GM21367 (cell line): ENCODE measurements at regions not wholly inside any gene's neighbourhood (a gene's known extent, or its start where the extent isn't known, plus 50 kb on each side); places are given as distances from the start of the nearest gene placed in this dataset.

Source experiments
- ATAC-seq: cut with Tn5 transposase; IDR thresholded peaks from one replicate; pipeline ENCODE4 v1.9.1; 2021; ENCODE audit not compliant: unreplicated experiment

GRCh38 chr6:15960740-15961634, 167.9 kb upstream of the MYLIP start:
- no peak for ATAC-seq

GRCh38 chr6:15957655-15958169, 171.2 kb upstream of the MYLIP start:
- no peak for ATAC-seq

GRCh38 chr6:15956205-15957106, 172.4 kb upstream of the MYLIP start:
- no peak for ATAC-seq

GRCh38 chr6:15955484-15955883, 173.4 kb upstream of the MYLIP start:
- ATAC-seq = no peak

GRCh38 chr6:15953152-15953880, 175.6 kb upstream of the MYLIP start:
- ATAC-seq = no peak

- no peak for ATAC-seq
Measured at GRCh38 chr6:15952231-15953151, 176.4 kb upstream of the MYLIP start.

GRCh38 chr6:15950962-15951569, 177.8 kb upstream of the MYLIP start:
- ATAC-seq = no peak

GRCh38 chr6:15949982-15950381, 178.9 kb upstream of the MYLIP start:
- ATAC-seq = no peak

GRCh38 chr6:15948930-15949900, 179.7 kb upstream of the MYLIP start:
- ATAC-seq = no peak

GRCh38 chr6:15947923-15948322, 181.0 kb upstream of the MYLIP start:
- no peak for ATAC-seq

- no peak for ATAC-seq
Measured at GRCh38 chr6:15947436-15947835, 181.4 kb upstream of the MYLIP start.

GRCh38 chr6:15946701-15947385, 182.0 kb upstream of the MYLIP start:
- ATAC-seq = no peak

- ATAC-seq = no peak
Measured at GRCh38 chr6:15945593-15946159, 183.2 kb upstream of the MYLIP start.

GRCh38 chr6:15943423-15943822, 185.5 kb upstream of the MYLIP start:
- no peak for ATAC-seq

- no peak for ATAC-seq
Measured at GRCh38 chr6:15941168-15941567, 187.7 kb upstream of the MYLIP start.

GRCh38 chr6:15938107-15938506, 190.8 kb upstream of the MYLIP start:
- ATAC-seq = no peak

- ATAC-seq = no peak
Measured at GRCh38 chr6:15937602-15938001, 191.3 kb upstream of the MYLIP start.
